ENCODE measurements at regions not wholly inside any gene's neighbourhood (a gene's known extent, or its start where the extent isn't known, plus 50 kb on each side); places are given as distances from the start of the nearest gene placed in this dataset.

DNA sequence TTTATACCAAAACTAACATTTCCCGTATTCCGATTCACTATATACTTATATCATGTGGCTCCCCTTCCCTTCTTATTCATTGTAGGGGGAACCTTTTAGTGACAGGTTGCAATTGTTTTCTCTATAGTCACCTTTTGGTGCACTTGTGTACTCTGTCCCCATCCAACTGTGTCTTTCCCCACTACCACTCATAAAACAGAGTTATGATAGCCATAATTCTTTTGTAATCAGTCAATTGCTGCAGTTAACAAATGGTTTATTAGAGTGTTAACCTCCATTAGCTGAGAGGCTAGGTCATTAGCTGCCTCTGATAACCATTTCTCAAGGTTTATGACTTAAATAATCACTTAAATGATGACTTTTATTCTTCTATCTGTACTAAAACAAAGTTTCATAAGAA lies 338.1 kb upstream of the SEL1L start:
- TF ChIP-seq CTCF (IDR thresholded peaks at IDR 0.05): no peak
- no peak for TF ChIP-seq POLR2A (IDR thresholded peaks at IDR 0.05)
